Muscle layer of duodenum (tissue), 2 donors: ENCODE measurements at regions not wholly inside any gene's neighbourhood (a gene's known extent, or its start where the extent isn't known, plus 50 kb on each side); places are given as distances from the start of the nearest gene placed in this dataset.

Experiments
- H3K27ac ChIP-seq: one replicate; pipeline ENCODE4 v1.7.0; 2013; ENCODE audit warnings: mild to moderate bottlenecking, low read length
- H3K27me3 ChIP-seq: one replicate; pipeline ENCODE4 v1.7.0; 2013; ENCODE audit warnings: low read depth, mild to moderate bottlenecking, control low read depth, low read length
- H3K36me3 ChIP-seq, 2 donors: one replicate each; pipeline ENCODE4 v1.7.0; 2013; ENCODE audit warnings: low read length in 2 of 2, control low read depth in 1 of 2, mild to moderate bottlenecking in 1 of 2; ENCODE audit not compliant: insufficient read depth in 2 of 2, control insufficient read depth in 1 of 2
- H3K4me1 ChIP-seq, 2 donors: one replicate each; pipeline ENCODE4 v1.7.0; 2013; ENCODE audit warnings: low read length in 2 of 2, mild to moderate bottlenecking in 2 of 2, control low read depth in 1 of 2, moderate library complexity in 1 of 2; ENCODE audit not compliant: insufficient read depth in 2 of 2, control insufficient read depth in 1 of 2
- H3K4me3 ChIP-seq, 2 donors: one replicate each; pipeline ENCODE4 v1.7.0; 2013; ENCODE audit warnings: low read length in 2 of 2, low read depth in 1 of 2, mild to moderate bottlenecking in 1 of 2
- H3K9me3 ChIP-seq, 2 donors: one replicate each; pipeline ENCODE4 v1.7.0; 2013; ENCODE audit warnings: low read length in 2 of 2, control low read depth in 1 of 2, mild to moderate bottlenecking in 1 of 2; ENCODE audit not compliant: control insufficient read depth in 1 of 2
- donor health status: healthy.

- Histone ChIP-seq H3K4me1 (no peaks in the 10 kb centered on the region), H3K4me3 (no peak overlapping the region), H3K27me3 (no peaks in the 10 kb centered on the region), H3K36me3 (no peaks in the 10 kb centered on the region), H3K27ac (no peak overlapping the region), H3K9me3 (no peaks in the 10 kb centered on the region)
Measured at GRCh38 chr2:234423884-234424283, 73.0 kb downstream of the ARL4C start.

- Histone ChIP-seq H3K27ac (no peak overlapping the region), H3K4me1 (no peaks in the 10 kb centered on the region)
Measured at GRCh38 chr2:234422981-234423431, 73.9 kb downstream of the ARL4C start.

DNA sequence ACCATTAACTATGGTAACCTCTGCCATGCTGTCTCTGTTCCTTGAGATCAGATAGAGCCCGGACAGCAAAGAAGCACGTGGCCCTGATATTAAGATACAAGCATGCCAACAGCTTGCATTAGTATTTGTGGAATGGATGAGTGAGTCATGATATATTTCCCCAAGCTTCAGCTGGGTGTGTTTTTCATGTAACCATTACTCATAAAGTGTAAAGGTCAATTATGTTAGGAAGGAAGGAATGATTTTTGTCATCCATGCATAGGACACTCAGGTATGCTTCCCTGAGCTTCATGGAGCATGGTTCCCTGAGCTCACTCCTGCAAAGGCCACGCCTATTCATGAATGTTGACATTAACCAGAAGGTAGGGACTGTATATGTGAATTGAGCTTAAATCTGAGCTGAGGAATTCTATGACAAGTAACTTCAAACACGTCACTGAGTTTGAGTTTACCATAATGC, 74.6 kb downstream of the ARL4C start:
- Histone ChIP-seq H3K4me1 (no peaks in the 10 kb centered on the region), H3K27ac (no peak overlapping the region), H3K27me3 (no peaks in the 10 kb centered on the region), H3K36me3 (no peaks in the 10 kb centered on the region), H3K4me3 (no peak overlapping the region), H3K9me3 (no peaks in the 10 kb centered on the region)

More at GRCh38 chr2:234422981-234423431, 73.9 kb downstream of the ARL4C start:
- Histone ChIP-seq H3K4me3 (no peak overlapping the region), H3K36me3 (no peaks in the 10 kb centered on the region), H3K9me3 (no peaks in the 10 kb centered on the region), H3K27me3 (no peaks in the 10 kb centered on the region)

DNA sequence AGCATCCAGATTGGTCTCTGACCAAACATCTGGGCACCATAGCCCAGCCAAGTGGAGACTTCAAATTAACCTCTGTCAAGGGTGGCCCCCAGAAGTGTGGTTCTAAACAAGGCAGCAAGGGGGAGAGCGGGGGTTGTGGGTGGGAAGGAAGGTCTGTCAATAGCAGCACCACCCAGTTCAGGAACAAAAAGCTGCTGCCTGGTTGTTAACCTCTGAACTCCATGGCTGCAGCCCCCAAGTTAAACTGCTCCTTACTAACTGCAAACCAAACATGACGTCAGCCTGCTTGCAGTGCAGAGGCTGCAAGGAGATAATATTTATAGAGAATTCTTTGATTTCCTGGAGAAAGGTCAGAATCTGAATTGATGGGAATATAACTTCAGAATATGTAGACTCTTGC, 76.5 kb downstream of the ARL4C start:
- H3K4me3 ChIP-seq: no peak overlapping the region
- H3K27ac ChIP-seq: no peak overlapping the region
- H3K9me3 ChIP-seq: no peaks in the 10 kb centered on the region

DNA sequence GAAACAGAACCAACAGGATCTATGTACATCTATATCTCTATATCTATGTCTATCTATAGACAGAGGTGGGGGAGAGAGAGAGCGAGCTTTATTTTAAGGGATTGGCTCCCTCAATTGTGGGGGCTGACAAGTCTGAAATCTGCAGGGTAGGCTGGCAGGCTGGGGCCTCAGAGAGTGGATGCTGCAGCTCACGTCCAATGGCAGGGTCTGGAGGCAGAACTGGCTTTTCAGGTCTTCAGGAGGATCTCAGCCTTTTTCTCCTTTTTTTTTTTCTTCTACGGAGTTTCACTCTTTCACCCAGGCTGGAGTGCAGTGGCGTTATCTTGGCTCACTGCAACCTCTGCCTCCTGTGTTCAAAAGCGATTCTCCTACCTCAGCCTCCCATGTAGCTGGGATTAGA, 77.2 kb downstream of the ARL4C start:
- H3K27ac ChIP-seq: no peak overlapping the region

More for the DNA sequence above, 76.5 kb downstream of the ARL4C start:
- Histone ChIP-seq H3K36me3 (no peaks in the 10 kb centered on the region), H3K27me3 (no peaks in the 10 kb centered on the region), H3K4me1 (no peaks in the 10 kb centered on the region)

DNA sequence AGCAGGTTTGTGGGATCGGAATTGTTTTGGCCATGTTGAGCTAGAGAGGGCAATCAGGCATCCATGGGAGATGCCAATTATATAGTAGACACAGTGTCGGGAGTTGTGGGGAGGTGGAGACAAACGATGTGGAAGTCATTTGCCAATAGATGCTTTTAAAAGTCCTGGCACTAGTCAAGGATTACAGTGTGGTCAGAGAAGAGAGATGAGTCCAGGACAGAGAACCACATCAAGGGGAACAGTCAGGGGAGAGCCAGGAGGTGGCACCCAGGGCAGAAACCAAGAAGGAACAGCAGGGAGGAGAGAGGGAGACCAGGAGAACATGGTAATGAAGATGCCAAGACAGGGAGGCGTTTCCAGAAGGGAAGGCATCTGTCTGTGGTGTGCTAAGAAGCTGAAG, 81.2 kb downstream of the ARL4C start:
- Histone ChIP-seq H3K36me3 (no peaks in the 10 kb centered on the region), H3K4me1 (no peaks in the 10 kb centered on the region), H3K4me3 (no peak overlapping the region), H3K27ac (no peak overlapping the region), H3K9me3 (no peaks in the 10 kb centered on the region), H3K27me3 (no peaks in the 10 kb centered on the region)

More for the DNA sequence above, 77.2 kb downstream of the ARL4C start:
- Histone ChIP-seq H3K36me3 (no peaks in the 10 kb centered on the region), H3K4me1 (no peaks in the 10 kb centered on the region), H3K27me3 (no peaks in the 10 kb centered on the region), H3K4me3 (no peak overlapping the region), H3K9me3 (no peaks in the 10 kb centered on the region)

- Histone ChIP-seq H3K4me1 (no peaks in the 10 kb centered on the region), H3K27ac (no peak overlapping the region), H3K36me3 (no peaks in the 10 kb centered on the region), H3K27me3 (no peaks in the 10 kb centered on the region), H3K4me3 (no peak overlapping the region), H3K9me3 (no peaks in the 10 kb centered on the region)
Measured at GRCh38 chr2:234414596-234414995, 82.3 kb downstream of the ARL4C start.

GRCh38 chr2:234412726-234413125, 84.2 kb downstream of the ARL4C start:
- Histone ChIP-seq H3K9me3 (no peaks in the 10 kb centered on the region), H3K27me3 (no peaks in the 10 kb centered on the region), H3K36me3 (no peaks in the 10 kb centered on the region), H3K27ac (no peak overlapping the region), H3K4me3 (no peak overlapping the region), H3K4me1 (no peaks in the 10 kb centered on the region)

GRCh38 chr2:234411793-234412192, 85.1 kb downstream of the ARL4C start:
- H3K36me3 ChIP-seq: no peaks in the 10 kb centered on the region
- no peaks in the 10 kb centered on the region for H3K9me3 ChIP-seq
- H3K27me3 ChIP-seq: no peaks in the 10 kb centered on the region
- H3K27ac ChIP-seq: no peak overlapping the region
- no peaks in the 10 kb centered on the region for H3K4me1 ChIP-seq
- H3K4me3 ChIP-seq: no peak overlapping the region

- Histone ChIP-seq H3K27ac (no peak overlapping the region), H3K4me1 (no peaks in the 10 kb centered on the region), H3K9me3 (no peaks in the 10 kb centered on the region), H3K27me3 (no peaks in the 10 kb centered on the region), H3K36me3 (no peaks in the 10 kb centered on the region), H3K4me3 (no peak overlapping the region)
Measured at GRCh38 chr2:234410526-234410925, 86.4 kb downstream of the ARL4C start.

DNA sequence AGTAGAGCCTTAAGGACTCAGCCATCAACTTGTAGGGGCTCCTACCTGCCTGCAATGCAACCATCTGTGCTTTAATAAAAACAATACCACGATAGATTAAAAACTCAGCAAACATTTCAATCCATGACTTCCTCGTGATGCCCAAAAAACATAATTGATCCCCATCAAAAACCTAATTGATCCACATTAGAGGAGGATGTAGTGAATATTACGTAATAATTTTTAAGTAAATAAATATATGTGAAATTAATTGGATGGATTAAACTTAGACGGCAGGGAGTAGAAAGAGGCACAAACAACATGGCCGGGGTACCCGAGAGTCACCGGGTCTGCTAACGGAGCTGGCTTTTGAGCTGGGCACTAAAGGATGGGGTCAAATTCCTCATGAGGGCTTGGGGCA, 87.3 kb downstream of the ARL4C start:
- Histone ChIP-seq H3K36me3 (no peaks in the 10 kb centered on the region), H3K27ac (no peak overlapping the region), H3K4me1 (no peaks in the 10 kb centered on the region), H3K4me3 (no peak overlapping the region), H3K27me3 (no peaks in the 10 kb centered on the region), H3K9me3 (no peaks in the 10 kb centered on the region)

- no peaks in the 10 kb centered on the region for H3K9me3 ChIP-seq
Measured at GRCh38 chr2:234406085-234406484, 90.8 kb downstream of the ARL4C start.

More at GRCh38 chr2:234406085-234406484, 90.8 kb downstream of the ARL4C start:
- Histone ChIP-seq H3K4me3 (no peak overlapping the region), H3K4me1 (no peaks in the 10 kb centered on the region), H3K36me3 (no peaks in the 10 kb centered on the region), H3K27me3 (no peaks in the 10 kb centered on the region), H3K27ac (no peak overlapping the region)
